Urinary bladder (tissue), 3 donors: ENCODE measurements at regions not wholly inside any gene's neighbourhood (a gene's known extent, or its start where the extent isn't known, plus 50 kb on each side); places are given as distances from the start of the nearest gene placed in this dataset.

Experiments
- DNase-seq: peaks from one replicate; pipeline ENCODE4 v3.0.0-alpha.2; 2015; ENCODE audit errors: extremely low spot score
- H3K27ac ChIP-seq: one replicate; pipeline ENCODE4 v1.5.1; 2013; ENCODE audit warnings: low read depth, mild to moderate bottlenecking, moderate library complexity
- H3K36me3 ChIP-seq: one replicate; pipeline ENCODE4 v1.6.1; 2013; ENCODE audit warnings: mild to moderate bottlenecking, moderate library complexity; ENCODE audit not compliant: insufficient read depth
- H3K4me1 ChIP-seq: one replicate; pipeline ENCODE4 v1.6.1; 2013; ENCODE audit warnings: mild to moderate bottlenecking, moderate library complexity; ENCODE audit not compliant: insufficient read depth
- H3K4me3 ChIP-seq: one replicate; pipeline ENCODE4 v1.5.1; 2013; ENCODE audit warnings: low read depth, low read length
- WGBS: extraction: QIAGEN DNeasy Blood & Tissue Kit; methylation state at CpG from one replicate; pipeline ENCODE4 v1.1.7; 2013; 5-methylcytosine and 5-hydroxymethylcytosine counted together
- donor health status: healthy with polysubstance abuse.
- donor health status: healthy.

DNA sequence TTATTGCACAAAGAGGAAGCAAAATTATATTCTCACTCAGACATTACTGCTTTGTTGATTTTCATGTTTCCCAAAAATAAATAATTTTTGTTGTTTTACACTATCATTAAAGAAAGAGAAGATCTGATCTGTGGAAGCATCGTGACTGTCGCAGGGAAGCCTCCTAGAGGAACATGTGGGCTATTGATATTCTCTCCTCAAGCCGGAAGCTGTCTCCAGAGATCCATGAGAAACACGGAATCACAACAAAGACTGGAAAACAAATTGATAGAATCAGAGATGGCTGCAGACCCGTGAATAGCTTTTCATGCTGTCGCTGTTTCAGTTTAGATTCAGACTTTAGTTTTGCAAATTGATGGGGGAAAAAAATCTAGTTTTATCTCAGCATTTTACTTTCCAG, 235.2 kb upstream of the TMPO start:
- no peak for DNase-seq
- WGBS, result 82% methylated on average over 6 of the region's 6 CpGs
- H3K27ac ChIP-seq, result no peak overlapping the region
- H3K4me1 ChIP-seq, result no peaks in the 10 kb centered on the region
- no peaks in the 10 kb centered on the region for H3K36me3 ChIP-seq
- no peak overlapping the region for H3K4me3 ChIP-seq

DNA sequence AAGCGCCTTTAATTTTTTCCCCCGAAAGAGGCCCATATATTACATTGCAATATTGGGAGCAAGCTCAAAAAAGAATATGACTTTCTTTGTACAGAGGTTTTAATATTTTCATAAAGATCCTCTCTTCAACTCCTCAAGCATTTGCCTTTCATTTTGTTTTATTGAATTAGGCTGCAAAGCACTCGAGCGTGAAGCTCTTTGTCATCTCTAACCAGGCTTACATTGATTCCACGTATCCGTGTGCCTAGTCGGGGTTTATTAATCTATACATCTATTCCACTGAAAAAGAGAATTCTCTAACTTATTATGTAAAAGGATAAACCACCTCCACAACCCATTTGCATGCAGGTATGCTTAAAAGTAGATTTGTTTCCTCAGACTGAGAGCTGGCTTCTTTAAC, 234.8 kb upstream of the TMPO start:
- H3K4me3 ChIP-seq, result no peak overlapping the region
- WGBS, result 93% methylated on average over 7 of the region's 7 CpGs
- no peaks in the 10 kb centered on the region for H3K4me1 ChIP-seq
- no peak overlapping the region for H3K27ac ChIP-seq
- no peak for DNase-seq
- H3K36me3 ChIP-seq, result no peaks in the 10 kb centered on the region

DNA sequence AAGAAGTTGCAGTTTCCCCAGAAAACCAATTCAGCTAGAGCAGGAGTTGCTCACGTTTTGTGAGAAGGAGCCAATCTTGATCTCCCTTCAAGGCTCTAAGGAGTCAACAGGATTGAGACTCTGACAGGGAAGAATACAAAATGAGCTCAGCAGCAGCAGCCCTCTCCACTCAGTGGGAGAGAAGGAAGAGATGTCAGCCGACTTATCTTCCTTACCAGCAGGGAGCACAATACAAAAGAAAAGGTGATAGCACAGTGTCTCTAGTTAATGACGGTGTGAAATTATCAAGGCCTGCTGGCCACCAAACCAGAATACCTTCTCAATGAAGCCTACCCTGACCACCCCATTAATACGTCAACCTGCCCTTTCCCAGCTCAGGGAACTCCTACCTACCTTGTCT, 223.6 kb upstream of the TMPO start:
- H3K36me3 ChIP-seq, result no peaks in the 10 kb centered on the region
- no peak overlapping the region for H3K4me3 ChIP-seq
- no peak for DNase-seq
- H3K4me1 ChIP-seq, result no peaks in the 10 kb centered on the region
- WGBS, result 21% methylated on average over 4 of the region's 4 CpGs
- H3K27ac ChIP-seq, result no peak overlapping the region

DNA sequence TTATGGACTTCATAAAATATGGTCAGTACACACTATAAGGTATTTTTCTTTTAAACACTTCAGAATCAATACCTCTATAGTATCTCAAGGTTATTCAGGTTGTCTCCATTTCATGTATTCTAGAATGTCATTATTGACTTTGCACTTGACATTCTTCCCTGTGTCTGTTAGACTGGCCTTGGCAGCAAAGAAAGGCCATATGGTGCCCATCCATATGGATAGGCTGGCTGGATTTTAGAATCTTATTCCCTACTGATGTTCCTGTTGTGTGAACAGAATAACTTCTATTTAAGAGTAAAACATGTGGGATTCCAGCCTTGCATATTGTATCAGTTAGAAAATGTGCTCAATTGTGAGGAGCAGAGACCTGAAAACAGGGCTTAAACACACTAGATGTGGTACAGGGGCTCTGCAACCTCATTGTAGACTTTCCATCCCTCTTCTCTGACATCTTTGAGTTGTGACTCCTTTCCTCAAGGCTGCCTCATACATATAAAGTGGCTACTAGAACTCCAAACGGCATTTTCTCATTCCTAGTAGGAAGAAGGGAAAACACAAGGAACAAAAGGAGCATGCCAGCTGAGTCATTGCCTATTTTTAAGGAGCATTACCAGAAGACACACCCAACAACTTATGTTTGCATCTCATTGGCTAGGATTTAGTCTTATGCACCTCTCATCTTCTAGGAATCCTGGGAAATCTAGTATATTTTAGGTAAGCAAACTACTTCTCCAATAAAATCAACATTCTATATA, 221.2 kb upstream of the TMPO start:
- Histone ChIP-seq H3K4me3 (no peak overlapping the region), H3K4me1 (no peaks in the 10 kb centered on the region), H3K27ac (no peak overlapping the region), H3K36me3 (no peaks in the 10 kb centered on the region)
- DNase-seq, result no peak
- WGBS, result 46% methylated on average over 1 of the region's 1 CpG

DNA sequence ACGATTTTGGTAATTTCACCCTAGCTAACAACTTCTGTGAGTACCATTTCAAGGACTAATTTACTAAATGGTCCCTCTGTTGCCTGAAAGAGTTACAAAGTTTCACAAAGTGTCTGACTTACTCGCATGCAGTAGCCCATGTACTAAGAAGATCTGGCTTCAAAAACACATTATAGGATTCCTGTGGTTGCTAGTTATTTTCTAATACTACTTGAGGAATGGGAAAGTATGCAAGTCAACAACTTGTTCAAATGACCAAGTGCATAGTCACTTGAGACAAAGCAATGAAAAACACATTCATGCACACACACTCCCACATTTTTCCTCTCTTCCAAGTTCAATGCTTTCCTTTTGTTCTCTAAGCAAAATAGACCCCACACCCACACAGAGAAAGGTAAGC, 219.7 kb upstream of the TMPO start:
- no peak overlapping the region for H3K27ac ChIP-seq
- H3K4me3 ChIP-seq, result no peak overlapping the region
- H3K36me3 ChIP-seq, result no peaks in the 10 kb centered on the region
- H3K4me1 ChIP-seq, result no peaks in the 10 kb centered on the region
- DNase-seq, result no peak
- 78% methylated on average over 2 of the region's 2 CpGs for WGBS

DNA sequence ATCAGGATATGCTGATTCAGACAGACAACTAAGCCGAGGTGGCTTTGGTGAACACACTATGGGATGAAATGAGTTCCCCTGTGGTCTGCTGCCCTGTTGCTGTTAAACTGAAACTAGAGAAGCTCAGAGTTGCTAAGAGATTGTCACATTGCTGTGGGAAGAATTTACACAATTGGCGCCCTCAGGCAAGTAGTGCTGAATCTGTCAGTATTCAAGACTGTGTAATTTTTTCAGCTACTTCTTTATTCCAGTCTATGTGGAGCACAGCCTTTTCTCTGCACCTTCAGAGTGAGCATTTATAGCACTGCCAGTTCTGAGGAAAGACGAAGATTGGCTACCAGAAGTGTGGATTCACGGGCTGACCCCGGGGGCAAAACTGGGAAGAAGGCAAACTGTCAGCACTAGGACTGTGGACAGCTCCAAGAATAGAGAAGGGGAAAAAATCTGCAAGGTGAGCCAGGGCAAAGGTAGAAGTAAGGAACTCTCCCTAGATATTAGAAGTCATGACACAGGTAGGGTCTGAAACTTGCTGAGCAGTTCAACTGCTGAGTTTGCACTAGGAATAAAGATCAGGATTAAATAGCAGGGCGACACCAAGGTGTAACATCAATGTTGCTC, 218.8 kb upstream of the TMPO start:
- no peak for DNase-seq
- Histone ChIP-seq H3K4me3 (no peak overlapping the region), H3K36me3 (no peaks in the 10 kb centered on the region), H3K4me1 (no peaks in the 10 kb centered on the region), H3K27ac (no peak overlapping the region)
- WGBS, result 45% methylated on average over 6 of the region's 6 CpGs

DNA sequence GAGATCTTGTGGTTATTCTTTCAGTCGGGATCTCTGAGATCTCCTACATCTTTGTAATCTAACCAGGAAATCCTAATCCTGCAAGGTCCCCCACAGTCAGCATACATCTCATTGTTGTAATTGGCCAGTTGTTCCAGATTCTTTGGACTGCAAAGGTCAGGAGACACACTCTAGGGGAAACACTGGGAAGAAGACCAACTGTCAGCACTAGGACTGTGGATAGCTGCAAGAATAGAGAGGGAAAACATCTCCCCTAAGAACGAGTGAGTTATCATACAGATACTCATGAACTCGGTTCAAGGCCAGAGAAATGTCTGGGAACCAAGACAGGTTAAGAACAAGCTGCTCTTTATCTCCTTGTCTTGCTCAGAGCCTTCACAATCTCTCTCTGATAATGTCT, 217.9 kb upstream of the TMPO start:
- H3K4me3 ChIP-seq, result no peak overlapping the region

DNA sequence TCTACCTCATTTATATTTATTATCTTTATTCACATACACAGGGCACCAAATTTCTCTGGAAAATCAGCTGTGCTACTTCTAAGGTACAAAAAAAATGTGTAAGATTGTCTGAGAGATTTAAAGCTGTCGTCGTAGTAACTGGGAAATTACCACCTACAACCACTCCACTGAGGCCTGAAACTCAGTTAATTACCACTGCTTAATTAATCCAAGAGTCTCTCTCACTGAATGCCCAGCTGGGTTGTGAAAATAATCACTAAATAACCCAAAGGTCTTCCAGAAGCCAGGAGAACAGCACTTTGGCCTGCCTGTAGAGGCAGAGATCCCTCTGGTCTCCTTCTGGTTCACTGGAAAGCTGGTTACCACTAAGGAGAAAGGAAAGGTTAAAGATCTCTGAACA, 207.2 kb upstream of the TMPO start:
- DNase-seq, result no peak
- 93% methylated on average over 2 of the region's 2 CpGs for WGBS
- H3K4me1 ChIP-seq, result no peaks in the 10 kb centered on the region
- no peak overlapping the region for H3K4me3 ChIP-seq
- H3K36me3 ChIP-seq, result no peaks in the 10 kb centered on the region
- no peak overlapping the region for H3K27ac ChIP-seq

More for the DNA sequence above, 217.9 kb upstream of the TMPO start:
- 56% methylated on average over 3 of the region's 3 CpGs for WGBS
- Histone ChIP-seq H3K4me1 (no peaks in the 10 kb centered on the region), H3K27ac (no peak overlapping the region), H3K36me3 (no peaks in the 10 kb centered on the region)
- no peak for DNase-seq

DNA sequence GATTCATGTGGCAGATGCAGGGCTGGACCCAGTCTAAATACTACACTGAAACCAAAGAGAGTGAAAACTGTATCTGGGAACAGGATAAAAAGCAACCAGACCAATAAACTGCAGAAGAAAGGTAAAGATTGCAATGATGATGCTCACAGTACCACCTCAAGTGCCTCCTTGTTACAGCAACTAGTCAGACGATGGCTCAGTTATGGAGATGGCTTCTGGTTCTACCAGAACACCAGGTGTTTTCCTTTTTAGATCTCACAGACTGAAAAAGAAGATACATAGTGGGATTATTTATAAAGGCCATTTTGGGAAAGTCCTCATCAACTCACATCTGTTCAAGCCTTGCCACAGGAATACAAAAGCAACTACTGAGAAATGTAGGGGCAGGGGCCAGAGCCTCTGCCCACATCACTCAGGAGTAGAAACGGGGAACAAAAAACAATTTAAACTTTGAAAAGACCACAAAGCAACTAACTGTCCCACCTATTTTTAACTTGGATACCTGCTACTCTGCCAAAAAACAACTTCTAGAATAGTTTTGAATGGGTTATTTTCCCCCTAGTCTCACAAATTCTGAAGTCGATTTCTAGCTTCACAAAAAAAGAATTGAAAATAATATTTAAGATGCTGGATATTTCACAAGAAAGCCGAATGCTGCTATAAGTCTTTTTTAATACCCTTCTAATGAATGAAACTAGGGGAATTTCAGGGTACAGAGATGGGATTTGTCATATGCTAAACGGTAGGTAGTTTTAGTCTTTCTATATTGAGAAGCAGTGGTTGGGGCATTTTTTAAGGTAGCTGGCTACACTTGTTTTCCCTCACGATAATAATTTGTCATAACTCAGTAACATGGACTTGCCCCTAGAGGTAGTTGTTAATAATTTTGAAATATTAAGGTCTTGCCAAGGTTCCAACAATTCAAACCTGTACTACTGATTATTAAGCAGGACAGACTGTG, 197.2 kb upstream of the TMPO start:
- no peaks in the 10 kb centered on the region for H3K4me1 ChIP-seq

DNA sequence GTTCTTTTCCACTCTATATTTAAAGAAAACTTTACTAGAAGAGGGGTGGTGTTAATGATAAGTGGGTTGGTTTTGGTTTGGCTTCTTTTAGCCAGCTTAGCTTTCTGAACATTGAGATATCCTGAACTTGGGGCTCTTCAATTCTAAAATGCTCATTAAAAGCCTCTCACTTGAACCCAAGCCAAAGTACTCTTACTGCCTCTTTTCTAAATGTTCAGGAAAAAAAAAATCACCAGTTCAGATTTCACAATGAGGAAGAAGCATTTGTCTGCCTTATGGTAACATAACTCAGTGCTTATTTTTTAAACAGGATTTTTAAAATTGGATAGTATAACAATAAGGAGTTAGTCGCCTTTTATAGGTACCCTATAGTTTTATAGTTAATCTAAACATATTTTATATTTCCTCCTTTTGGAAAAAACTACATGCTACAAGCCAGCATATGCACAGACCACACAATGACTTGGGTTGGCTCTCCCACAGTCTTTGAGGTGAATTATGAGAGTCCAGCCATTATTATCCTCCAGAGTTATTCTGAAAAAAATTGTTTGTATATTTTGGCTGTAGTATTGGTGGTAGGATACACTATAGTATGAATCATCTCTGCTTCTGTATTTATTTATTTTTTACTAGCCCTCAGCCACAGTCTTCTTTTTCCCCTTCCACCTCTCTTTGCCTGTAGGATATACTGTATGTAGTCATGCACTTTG, 195.5 kb upstream of the TMPO start:
- Histone ChIP-seq H3K4me1 (no peaks in the 10 kb centered on the region), H3K4me3 (no peak overlapping the region), H3K36me3 (no peaks in the 10 kb centered on the region), H3K27ac (no peak overlapping the region)
- DNase-seq, result no peak
- 25% methylated on average over 1 of the region's 1 CpG for WGBS

More for the DNA sequence above, 197.2 kb upstream of the TMPO start:
- 79% methylated on average over 6 of the region's 6 CpGs for WGBS
- no peaks in the 10 kb centered on the region for H3K36me3 ChIP-seq
- no peak for DNase-seq
- no peak overlapping the region for H3K27ac ChIP-seq
- H3K4me3 ChIP-seq, result no peak overlapping the region

DNA sequence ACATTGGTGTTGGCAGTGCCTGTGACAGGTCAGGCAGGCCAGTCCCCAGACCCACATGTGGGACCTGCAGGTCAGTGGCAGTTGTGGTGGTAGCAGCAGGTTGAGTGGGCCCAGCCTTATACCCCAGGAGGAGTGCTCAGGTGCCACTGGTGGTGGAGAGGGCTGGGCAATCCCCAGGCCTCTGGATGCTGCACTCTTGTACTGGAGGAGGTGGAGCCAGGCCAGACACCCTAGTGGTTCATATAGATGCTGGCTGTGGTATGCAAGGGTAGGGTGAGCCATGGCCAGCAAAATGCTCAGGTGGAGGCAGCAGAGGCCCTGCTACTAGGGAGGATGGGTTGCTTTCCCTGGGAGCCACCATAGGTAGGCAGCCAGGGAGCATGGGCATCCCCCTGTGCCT, 190.4 kb upstream of the TMPO start:
- no peak for DNase-seq
- H3K36me3 ChIP-seq, result no peaks in the 10 kb centered on the region
- no peaks in the 10 kb centered on the region for H3K4me1 ChIP-seq
- no peak overlapping the region for H3K4me3 ChIP-seq
- H3K27ac ChIP-seq, result no peak overlapping the region

DNA sequence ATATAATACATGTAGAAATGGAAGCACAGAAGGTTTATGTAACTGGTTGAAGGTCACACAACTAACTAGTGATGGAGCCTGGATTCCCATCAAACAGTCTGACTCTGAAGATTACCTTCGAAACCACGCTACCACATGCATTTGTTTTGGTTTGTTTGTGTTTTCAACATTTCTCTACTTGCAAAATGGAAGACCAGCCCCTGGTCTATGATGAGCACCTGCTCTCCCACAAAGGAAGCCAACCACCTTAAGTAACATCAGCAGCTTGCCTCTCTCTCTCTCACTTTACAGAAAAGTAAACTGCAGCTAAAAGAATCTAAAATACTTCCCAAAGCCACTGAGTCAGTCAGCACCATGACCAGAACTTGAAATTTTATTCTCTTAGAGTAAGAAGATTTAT, 186.9 kb upstream of the TMPO start:
- Histone ChIP-seq H3K4me3 (no peak overlapping the region), H3K27ac (no peak overlapping the region), H3K36me3 (no peaks in the 10 kb centered on the region), H3K4me1 (no peaks in the 10 kb centered on the region)
- WGBS, result 97% methylated on average over 2 of the region's 2 CpGs
- DNase-seq, result no peak

DNA sequence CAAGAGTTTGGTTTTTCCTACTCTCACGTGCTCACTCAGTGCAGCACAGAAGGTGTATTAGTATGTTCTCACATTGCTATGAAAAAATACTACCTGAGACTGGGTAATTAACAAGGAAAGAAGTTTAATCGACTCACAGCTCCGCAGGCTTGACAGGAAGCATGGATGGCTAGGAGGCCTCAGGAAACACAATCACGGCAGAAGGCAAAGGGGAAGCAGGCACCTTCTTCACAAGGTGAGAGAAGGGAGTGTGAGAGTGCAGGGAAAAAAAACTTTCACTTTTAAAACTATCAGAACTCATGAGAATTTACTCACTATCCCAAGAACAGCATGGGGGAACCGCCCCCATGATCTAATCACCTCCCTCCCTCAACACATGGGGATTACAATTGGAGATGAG, 185.8 kb upstream of the TMPO start:
- Histone ChIP-seq H3K4me3 (no peak overlapping the region), H3K4me1 (no peaks in the 10 kb centered on the region), H3K27ac (no peak overlapping the region), H3K36me3 (no peaks in the 10 kb centered on the region)
- no peak for DNase-seq
- 64% methylated on average over 5 of the region's 5 CpGs for WGBS
